HG03558 (cell line): ENCODE measurements at regions not wholly inside any gene's neighbourhood (a gene's known extent, or its start where the extent isn't known, plus 50 kb on each side); places are given as distances from the start of the nearest gene placed in this dataset.

Source experiments
- ATAC-seq: cut with Tn5 transposase; IDR thresholded peaks from one replicate; pipeline ENCODE4 v1.9.1; 2021; ENCODE audit warnings: moderate number of reproducible peaks; ENCODE audit not compliant: unreplicated experiment; ENCODE audit errors: extremely low read depth

GRCh38 chr3:106748472-106749262 lies 628.6 kb upstream of the CCDC54 start:
- no peak for ATAC-seq

- no peak for ATAC-seq
Observed at GRCh38 chr3:106750092-106750491, 627.1 kb upstream of the CCDC54 start.

- no peak for ATAC-seq
Observed at GRCh38 chr3:106755336-106755735, 621.9 kb upstream of the CCDC54 start.

GRCh38 chr3:106756901-106757300 lies 620.3 kb upstream of the CCDC54 start:
- ATAC-seq, result no peak

GRCh38 chr3:106758459-106758858 lies 618.8 kb upstream of the CCDC54 start:
- no peak for ATAC-seq

GRCh38 chr3:106759731-106760130 lies 617.5 kb upstream of the CCDC54 start:
- ATAC-seq, result no peak

- no peak for ATAC-seq
Observed at GRCh38 chr3:106765342-106765741, 611.9 kb upstream of the CCDC54 start.

GRCh38 chr3:106768941-106769480 lies 608.2 kb upstream of the CCDC54 start:
- no peak for ATAC-seq

GRCh38 chr3:106773795-106774194 lies 603.4 kb upstream of the CCDC54 start:
- ATAC-seq, result no peak

GRCh38 chr3:106783231-106783630 lies 594.0 kb upstream of the CCDC54 start:
- no peak for ATAC-seq

GRCh38 chr3:106789276-106789675 lies 588.0 kb upstream of the CCDC54 start:
- ATAC-seq, result no peak

- no peak for ATAC-seq
Observed at GRCh38 chr3:106792716-106793115, 584.5 kb upstream of the CCDC54 start.

GRCh38 chr3:106794442-106794841 lies 582.8 kb upstream of the CCDC54 start:
- no peak for ATAC-seq

- ATAC-seq, result no peak
Observed at GRCh38 chr3:106795553-106795952, 581.7 kb upstream of the CCDC54 start.

GRCh38 chr3:106797461-106797860 lies 579.8 kb upstream of the CCDC54 start:
- no peak for ATAC-seq

GRCh38 chr3:106805625-106806024 lies 571.6 kb upstream of the CCDC54 start:
- no peak for ATAC-seq

GRCh38 chr3:106806964-106807363 lies 570.3 kb upstream of the CCDC54 start:
- no peak for ATAC-seq

GRCh38 chr3:106809041-106809440 lies 568.2 kb upstream of the CCDC54 start:
- ATAC-seq, result no peak

GRCh38 chr3:106809623-106810299 lies 567.5 kb upstream of the CCDC54 start:
- no peak for ATAC-seq

- no peak for ATAC-seq
Observed at GRCh38 chr3:106810300-106810875, 566.9 kb upstream of the CCDC54 start.

GRCh38 chr3:106811376-106811775 lies 565.9 kb upstream of the CCDC54 start:
- no peak for ATAC-seq
